Neural progenitor cell (in vitro differentiated cells): ENCODE measurements at regions not wholly inside any gene's neighbourhood (a gene's known extent, or its start where the extent isn't known, plus 50 kb on each side); places are given as distances from the start of the nearest gene placed in this dataset.

Source experiments
- CTCF ChIP-seq: fragments of 200-600 bp; sonication (generic); IDR thresholded peaks from 2 replicates; pipeline ENCODE4 v1.5.1; 2017; ENCODE audit warnings: antibody characterized with exemption, mild to moderate bottlenecking
- EZH2 ChIP-seq: fragments of 200-600 bp; sonication (generic); IDR thresholded peaks from 2 replicates; pipeline ENCODE4 v1.6.1; 2017; ENCODE audit warnings: antibody characterized with exemption, mild to moderate bottlenecking, moderate library complexity
- EZH2phosphoT487 ChIP-seq: fragments of 200-600 bp; sonication (generic); IDR thresholded peaks from 2 replicates; pipeline ENCODE4 v1.6.1; 2017; ENCODE audit warnings: antibody characterized with exemption

GRCh38 chr9:115341426-115341825 is 223.5 kb upstream of the TNC start:
- no peak for TF ChIP-seq CTCF
- no peak for TF ChIP-seq EZH2
- no peak for TF ChIP-seq EZH2phosphoT487
